Fibroblast of skin of back (primary cell): ENCODE measurements at regions not wholly inside any gene's neighbourhood (a gene's known extent, or its start where the extent isn't known, plus 50 kb on each side); places are given as distances from the start of the nearest gene placed in this dataset.

Source experiments
- DNase-seq: peaks from one replicate; pipeline ENCODE4 v3.0.0-alpha.2; 2013

- DNase-seq = no peak
These were observed 235.7 kb downstream of the HTR1A start for GRCh38 chr5:63726496-63726895.

DNA sequence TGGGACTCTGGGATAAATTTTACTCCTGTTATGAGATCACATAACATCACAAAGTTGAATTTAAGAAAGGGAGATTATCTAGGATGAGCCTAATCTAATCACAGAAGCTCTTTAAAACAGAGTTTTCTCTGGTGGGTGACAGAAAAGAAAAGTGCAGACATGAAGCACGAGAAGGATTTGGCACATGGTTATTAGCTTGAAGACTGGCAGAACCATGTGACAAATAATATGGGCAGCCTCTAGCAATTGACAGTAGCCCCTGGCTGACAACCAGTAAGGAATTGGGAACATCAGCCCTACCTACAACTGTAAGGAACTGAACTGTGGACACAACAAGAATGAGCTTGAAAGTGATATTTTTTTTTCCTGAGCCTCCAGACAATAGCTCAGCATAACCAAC lies 243.1 kb downstream of the HTR1A start:
- no peak for DNase-seq

DNA sequence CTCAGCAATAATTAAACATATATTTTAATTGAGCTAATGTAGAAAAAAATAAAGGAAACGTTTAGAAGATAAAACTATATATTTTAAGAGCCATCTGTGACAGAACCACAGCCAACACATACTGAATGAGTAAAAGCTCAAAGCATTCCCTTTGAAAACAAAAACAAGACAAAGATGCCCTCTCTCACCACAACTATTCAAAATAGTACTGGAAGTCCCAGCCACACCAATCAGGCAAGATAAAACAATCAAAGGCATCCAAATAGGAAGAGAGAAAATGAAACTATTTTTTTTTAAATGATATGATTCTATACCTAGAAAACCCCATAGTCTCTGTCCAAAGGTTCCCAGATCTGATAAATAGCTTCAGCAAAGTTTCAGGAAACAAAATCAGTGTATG lies 262.0 kb downstream of the HTR1A start:
- peak; percentile 64 for DNase-seq

DNA sequence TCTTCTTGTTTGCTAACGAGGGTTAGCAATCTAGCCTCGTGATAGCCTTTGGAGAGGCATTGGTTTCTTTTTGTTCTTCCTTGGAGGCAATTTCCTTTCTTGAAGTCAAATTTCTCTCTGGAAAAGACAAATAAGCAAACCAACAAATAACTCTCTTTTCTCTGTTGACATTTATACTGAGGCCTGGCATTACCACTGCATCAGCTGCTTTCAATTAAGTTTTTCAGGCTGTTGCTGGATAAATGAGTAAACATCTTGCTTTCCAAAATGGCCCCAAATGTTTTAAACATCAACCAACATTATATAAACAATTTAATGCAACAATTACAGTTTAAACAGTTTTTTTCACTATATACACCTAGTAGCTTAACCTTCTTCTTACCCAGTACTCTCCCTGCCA lies 264.4 kb downstream of the HTR1A start:
- DNase-seq = no peak

GRCh38 chr5:63690546-63690945 lies 271.7 kb downstream of the HTR1A start:
- DNase-seq = no peak

DNA sequence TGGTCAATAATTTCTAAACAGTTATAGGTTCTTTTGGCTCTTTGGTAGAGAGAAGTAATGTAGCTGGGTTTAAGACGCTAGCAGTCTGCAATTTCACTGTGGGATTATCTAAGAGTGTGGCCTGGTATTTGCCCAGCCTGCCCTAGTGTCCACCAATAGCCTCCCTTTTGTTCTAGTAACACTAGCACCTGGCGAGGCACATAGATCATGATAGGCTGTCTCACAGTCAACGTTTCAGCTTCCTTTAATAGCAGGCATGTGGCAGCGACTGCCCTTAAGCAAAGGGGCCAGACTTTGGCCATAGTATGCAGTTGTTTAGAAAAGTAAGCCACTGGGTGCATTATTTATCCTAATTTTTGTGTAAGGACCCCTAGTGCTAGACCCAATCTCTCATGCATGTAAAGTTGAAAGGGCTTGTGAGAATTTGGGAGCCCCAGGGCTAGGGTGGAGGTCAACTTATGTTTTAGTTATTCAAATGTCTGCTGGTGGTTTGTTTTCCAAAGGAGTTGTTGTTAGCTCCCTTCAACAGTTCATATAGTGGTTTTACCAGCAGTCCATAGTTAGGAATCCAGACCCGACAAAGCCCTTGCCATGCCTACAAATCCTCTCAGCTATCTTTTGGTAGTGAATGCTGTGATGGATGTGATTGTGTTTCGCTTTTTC lies 274.3 kb downstream of the HTR1A start:
- no peak for DNase-seq

DNA sequence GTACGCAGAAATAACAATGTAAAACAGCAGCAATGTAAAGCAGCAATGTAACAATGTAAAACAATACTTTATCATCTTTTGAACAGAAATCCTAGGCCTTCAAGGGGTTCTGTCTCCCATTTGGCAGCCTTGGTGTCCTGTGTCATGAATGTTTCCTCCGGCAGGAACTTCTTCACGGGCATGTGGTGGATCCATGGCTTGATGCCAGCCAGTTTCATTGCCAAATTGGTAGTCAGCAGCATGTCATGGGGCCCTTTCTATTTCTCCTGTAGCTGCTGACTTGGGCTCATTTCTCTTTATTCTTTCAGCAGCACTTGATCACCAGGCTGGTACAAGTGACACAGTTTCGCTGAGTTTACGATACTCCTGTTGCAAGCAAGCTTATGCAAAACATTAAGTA lies 275.3 kb downstream of the HTR1A start:
- peak; percentile 9 for DNase-seq

GRCh38 chr5:63686181-63686580 lies 276.1 kb downstream of the HTR1A start:
- no peak for DNase-seq

- no peak for DNase-seq
These were observed 276.8 kb downstream of the HTR1A start for GRCh38 chr5:63685454-63685853.

DNA sequence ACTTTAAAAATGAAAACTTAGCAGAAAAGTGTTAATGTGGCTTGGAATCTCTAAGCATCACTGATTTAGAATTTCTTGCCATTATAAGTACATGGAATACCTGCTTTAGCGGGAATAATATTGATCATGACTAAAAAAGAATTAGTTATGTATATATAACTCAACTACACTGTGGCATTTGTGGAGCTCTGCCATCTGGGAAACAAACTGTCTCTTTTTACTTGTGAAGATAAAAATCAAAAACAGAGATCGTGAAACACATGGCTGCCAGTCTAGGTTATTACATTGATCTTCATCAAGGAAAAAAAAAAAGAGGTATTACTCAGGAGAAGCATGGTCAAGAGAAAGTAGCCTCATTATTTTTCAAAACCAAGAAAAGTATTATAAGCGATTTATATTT lies 287.4 kb downstream of the HTR1A start:
- no peak for DNase-seq

DNA sequence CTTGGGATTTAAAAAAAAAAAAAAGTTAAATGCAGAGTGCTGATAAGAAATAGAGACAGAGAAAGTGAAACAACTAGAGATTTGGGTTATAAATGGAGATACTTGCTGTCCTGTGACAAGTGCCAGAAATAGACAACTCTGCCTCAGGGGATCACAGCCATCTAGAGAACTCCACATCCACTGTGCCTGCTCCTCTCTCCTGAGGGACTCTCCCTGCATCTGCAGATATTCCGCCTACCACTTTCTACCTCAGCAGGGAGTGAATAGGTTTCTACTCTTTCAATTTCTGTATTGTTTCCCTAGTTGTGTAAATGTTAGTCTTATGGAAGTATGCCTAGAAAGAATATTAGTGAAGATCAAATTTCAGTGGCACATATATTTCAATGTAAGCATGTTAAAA lies 307.2 kb downstream of the HTR1A start:
- no peak for DNase-seq

- DNase-seq = no peak
These were observed 311.7 kb downstream of the HTR1A start for GRCh38 chr5:63650581-63650980.

GRCh38 chr5:63648376-63648775 lies 313.9 kb downstream of the HTR1A start:
- DNase-seq = no peak

GRCh38 chr5:63629951-63630630 lies 332.2 kb downstream of the HTR1A start:
- no peak for DNase-seq

- DNase-seq = no peak
These were observed 348.8 kb downstream of the HTR1A start for GRCh38 chr5:63613442-63613841.

DNA sequence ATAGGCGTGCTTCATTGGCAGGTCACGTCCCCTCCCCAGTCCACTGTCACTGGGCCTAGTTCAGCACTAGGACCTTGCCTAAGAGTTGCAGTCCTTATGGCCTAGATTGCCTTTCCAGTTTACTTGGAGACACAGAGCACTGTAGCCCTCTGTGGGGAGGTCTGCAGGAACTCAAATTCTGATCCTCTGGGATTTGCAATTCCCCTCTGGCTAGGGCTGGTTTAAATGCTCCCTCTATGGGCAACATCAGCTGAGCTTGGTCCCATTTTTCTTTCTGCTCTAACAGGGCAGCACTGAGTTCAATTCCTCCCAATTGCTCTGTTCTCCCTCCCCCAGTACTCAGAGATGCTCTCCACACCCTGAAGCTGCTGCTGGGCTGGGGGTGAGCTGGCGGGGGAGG lies 358.2 kb downstream of the HTR1A start:
- DNase-seq = no peak

- no peak for DNase-seq
These were observed 359.3 kb downstream of the HTR1A start for GRCh38 chr5:63602971-63603370.

GRCh38 chr5:63596254-63596653 lies 366.0 kb downstream of the HTR1A start:
- no peak for DNase-seq

DNA sequence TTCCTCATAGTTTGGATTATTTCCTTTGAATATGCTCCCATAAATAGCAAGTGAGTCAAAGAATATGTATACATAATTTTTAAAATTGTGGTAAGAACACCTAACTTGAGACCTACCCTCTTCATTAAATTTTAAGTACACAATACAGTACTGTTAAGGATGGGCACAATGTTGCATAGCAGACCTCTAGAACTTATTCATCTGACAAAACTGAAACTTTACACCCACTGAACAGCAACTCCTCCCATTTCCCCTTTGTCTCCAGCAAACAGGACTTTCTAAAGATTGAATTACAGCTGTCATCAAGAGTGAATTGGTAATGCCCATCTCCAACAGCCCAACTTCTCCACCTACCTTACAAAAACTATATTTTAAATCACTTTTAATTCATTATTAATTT lies 388.9 kb downstream of the HTR1A start:
- DNase-seq = no peak

DNA sequence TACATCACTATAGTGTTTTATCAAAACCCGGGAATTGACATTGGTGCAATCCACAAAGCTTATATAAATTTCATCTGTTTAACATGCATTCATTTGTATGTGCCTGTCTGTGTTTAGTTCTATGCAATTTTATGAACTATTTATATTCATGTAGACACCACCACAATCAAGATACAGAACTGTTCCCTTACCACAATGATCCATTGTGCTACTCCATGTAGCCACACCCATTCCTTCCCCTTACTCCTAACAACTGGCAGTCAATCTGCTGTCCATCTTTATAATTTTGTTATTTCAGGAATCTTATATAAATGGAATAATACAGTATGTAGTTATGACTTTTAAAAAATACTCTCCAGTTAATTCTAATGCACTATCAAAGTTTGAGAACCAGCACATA lies 389.5 kb downstream of the HTR1A start:
- DNase-seq = no peak

- no peak for DNase-seq
These were observed 391.5 kb downstream of the HTR1A start for GRCh38 chr5:63570752-63571151.

- no peak for DNase-seq
These were observed 397.5 kb downstream of the HTR1A start for GRCh38 chr5:63564789-63565188.

GRCh38 chr5:63563008-63563917 lies 399.0 kb downstream of the HTR1A start:
- DNase-seq = no peak

- peak; percentile 2 for DNase-seq
These were observed 406.4 kb downstream of the HTR1A start for GRCh38 chr5:63555874-63556273.
